NCI-H2171 treated with DMSO at 0.1 percent for 48 hours (cell line): ENCODE measurements at regions not wholly inside any gene's neighbourhood (a gene's known extent, or its start where the extent isn't known, plus 50 kb on each side); places are given as distances from the start of the nearest gene placed in this dataset.
"Not testable (repeated sequence)": the region's sequence is repeated elsewhere in the genome, so short reads cannot be mapped to it uniquely, and the experiment has no call there.

Experiments
- DNase-seq: peaks from one replicate; lab custom pipeline; 2025; lab: John Stamatoyannopoulos, UW

DNA sequence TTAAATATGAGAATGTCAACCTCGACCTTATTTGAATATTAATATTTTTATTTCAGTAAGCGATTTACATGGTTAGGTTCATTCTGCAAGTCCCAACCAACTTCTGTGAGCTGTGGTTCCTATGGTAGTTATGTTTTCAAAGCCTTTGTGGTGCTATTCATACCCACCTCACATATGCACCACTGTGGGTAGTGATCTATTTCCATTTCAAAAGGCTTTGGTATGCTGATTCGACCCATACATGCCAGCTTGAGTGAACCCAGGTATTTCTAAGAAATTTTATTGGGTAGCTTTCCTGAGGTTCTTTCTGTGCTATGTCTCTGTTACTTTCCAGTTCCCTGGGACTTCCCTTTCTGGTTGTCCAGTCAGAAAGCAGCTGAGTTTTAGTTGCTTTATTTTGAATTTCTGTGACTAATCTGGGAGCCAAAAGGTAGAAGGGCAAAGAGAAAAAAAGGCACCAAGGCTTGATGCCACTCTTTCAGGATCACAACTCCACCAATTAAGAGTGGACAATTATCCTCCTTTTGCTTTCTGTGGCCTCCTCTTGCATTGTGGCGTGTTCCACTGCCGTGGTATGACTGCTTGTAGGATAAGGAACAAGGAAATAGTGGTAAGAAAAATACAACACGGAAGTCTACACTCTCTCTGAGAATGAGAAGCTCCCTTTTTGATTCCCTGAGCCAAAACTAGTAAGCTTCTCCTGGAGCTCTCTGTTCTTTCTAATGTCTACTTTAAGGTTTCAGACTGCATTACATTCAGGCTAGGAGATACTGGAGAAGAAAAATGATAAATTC, 729.1 kb downstream of the NOVA1 start:
- DNase-seq: no peak

DNA sequence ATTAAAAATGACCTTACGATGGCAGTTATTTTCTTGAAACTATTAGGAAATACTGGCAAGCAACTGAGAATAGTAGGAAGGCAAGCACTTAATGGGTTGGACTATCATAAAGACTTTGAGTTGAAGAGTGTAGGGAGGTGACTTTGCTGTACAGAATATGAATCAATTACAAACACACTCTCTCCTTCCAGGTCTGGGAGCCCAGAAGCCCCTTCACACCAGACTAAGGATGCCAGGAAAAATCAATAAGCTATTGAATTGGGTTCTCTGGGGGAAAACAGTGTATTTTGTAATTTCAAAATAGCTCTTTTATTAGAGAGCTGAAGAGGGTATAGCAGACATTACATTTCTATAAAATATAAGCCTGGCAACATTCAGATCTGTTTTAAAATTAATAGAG, 736.4 kb downstream of the NOVA1 start:
- no peak for DNase-seq

DNA sequence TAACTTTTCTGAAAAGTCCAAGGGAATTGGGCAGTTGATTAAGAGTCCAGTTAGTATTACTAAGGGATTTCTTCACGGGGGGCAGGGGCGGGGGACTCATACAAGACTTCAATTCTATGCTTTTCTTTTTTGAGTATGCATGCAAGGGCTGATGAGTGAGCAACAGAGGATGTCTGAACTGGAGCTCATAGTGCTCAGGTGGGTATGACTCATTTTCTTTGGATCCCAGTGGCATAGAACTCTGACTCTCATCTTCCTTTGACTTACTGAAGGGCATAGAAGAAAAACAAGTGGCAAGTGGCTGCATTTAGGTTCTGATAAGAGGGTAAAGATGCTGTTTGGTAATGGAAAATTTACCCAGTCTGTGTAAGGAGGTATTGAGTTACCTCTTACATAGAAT, 749.2 kb downstream of the NOVA1 start:
- DNase-seq: no peak

DNA sequence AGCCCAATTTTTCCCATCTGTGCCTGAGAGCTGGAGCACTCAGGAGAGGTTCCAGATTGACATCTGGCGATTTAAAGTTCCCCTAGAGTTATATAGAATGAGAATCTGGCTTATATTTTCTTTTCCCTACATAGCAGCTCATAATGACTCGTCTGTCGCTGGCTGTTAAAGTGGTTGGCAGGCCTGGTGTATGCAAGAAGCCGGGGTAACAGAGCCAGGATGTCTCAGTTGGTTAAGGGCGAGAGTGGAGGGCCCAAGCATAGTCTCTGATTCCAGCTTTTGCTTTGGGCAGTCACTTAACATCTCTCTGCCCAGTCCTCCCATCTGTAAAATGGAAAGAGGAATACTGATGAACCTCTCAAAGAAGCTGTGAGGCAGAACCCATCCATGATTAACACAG, 751.6 kb downstream of the NOVA1 start:
- no peak for DNase-seq

DNA sequence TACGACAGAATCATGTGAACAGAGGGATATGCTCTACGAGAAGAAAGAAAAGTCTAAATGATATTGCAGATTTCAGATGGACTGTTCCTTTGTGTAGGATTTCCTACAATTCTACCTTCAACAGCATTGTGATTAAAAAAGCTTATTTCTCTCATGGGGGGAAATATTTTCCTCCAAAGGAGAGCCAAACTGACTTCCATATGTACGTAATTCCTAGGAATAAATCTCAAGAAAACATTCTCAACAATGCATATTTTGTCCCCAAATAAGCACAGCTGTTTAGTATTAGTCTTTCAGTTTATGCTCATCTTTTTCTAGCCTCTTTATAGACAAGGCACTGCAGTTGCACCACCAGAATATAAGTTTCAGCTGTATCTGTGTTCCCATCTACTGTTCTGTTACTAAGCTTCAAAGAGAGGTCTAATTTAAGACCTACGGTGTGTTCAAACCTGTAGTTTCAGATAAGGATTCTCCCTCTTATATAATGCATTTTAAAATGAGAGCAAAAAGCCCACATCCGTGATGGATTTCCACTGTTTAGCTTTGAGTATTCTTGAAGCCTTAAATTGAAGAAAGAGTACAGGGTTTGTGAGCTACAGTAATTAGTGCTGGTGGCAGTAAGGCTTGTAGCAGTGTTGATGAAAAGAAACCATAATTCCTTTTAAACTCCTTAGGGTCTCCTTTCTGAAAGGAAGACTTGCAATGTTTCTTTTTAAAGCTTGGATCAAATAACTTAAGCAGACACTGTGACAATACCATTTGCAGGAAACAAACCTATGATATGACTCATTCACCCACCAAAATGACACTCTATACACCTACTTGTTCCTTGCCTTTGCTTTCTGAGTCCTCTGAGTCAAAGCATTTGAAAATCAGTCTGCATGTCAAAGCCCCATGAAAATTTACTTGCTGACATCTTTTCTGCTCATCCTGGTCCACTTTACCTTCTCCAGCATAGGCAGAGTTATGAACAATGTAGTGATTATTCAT, 754.1 kb downstream of the NOVA1 start:
- no peak for DNase-seq

DNA sequence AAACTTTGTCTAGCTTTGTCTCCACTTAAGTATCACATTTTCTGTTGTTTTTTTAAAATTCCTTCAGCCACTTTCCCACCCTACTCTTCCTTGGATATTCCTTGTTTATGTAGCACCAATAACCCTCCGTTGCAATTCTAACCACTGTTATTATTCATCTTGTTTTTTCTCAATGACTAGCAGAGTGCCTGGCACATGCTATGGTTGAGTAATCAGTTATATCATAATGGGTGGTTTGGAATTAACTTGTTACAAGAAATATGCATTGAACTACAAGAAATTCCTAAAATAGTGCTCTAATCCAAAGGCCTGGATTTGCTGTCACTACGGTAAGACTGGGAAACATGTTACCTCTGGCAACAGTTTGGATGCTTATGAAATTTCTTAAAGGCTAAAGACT, 756.6 kb downstream of the NOVA1 start:
- DNase-seq: no peak

DNA sequence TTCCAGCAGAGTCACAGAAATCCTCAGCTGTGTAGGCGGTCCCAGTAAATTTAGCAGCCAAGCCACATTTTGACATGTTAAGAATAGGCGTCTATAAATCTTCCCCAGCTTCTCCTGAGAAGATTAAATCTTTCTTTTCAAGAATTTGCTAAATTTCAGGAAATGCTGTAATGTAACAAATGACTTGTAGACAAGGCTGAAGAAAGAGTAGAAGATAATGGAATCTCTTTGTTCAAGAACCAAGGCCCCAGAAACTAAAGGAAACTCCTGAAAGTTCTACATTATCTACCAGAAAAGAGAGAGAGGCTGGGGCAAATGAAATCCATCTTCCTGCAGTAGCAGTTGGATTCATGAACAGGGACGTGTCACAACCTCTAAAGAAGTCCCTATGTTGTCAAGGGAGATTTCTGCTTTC, 760.3 kb downstream of the NOVA1 start:
- no peak for DNase-seq

DNA sequence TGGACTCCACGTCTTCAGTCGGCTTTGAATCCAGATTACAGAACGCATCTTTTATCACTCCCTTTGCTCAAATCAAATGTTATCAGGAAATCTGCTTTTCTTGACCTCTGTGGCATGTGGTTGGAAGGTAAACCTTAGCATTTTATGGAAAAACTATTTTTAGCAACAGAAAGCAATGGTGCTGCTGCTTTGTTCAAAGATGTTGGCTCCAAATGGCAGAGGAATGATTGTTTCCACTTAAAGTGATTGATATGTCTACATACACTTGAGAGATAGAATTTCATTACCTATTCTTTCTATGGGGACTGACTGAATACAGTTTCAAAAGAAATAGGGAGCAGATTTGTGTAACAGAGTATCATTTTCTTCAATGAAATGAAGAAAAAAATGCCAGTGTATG, 761.2 kb downstream of the NOVA1 start:
- no peak for DNase-seq

DNA sequence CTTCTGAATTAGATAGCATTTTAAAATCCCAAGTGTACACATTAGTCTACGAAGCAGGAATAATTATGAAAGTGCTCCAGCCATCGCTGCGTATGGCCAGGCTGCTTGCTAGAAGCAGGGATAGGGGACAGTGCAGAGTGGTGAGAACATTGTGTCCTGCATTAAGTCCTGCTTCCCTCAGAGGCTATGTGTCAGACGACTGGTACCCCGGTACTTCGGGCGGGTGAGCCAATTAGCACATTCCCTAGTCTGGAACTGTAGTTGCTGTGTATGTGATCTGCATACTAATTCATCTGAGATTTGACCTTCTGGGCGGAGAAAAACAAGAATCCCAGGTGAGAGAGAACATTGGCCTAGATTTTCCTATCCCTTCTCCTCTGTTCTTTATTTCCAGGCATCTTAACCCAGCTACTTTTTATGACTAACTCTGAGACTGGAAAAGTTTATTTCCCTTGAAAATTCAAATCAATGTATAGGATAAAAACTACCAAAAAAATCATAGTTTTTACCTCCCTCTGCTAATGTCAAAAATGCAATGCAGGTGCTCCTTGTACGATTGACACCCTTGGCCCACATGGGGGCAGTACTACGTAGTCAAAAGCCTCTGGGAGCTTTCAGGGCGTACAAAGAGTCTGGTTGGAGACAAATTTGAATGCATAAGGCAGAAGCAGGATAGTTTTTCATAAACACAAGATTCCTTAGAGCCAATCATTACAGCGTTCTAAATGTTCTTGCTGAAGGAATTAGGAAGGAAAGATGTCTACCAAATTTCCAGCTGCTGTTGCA, 764.3 kb downstream of the NOVA1 start:
- peak; percentile 25 for DNase-seq

DNA sequence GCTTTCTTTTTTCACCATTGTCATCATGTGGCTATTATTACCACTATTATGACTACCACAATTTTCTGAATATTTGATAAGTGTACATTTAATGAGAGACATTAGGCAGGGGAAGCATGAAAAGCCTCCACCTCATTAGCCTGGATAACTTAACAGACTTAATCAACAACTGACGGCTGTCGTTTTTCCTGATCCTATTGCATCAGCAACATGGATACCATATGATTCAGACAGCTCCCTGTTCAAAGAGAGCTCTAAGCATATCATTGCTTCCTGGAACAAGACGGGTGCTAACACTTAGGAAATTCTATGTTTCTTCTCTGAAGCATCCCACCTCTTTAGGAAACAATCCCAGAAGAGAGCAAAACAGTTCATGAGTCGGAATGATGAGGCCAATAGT, 765.2 kb downstream of the NOVA1 start:
- DNase-seq: no peak

DNA sequence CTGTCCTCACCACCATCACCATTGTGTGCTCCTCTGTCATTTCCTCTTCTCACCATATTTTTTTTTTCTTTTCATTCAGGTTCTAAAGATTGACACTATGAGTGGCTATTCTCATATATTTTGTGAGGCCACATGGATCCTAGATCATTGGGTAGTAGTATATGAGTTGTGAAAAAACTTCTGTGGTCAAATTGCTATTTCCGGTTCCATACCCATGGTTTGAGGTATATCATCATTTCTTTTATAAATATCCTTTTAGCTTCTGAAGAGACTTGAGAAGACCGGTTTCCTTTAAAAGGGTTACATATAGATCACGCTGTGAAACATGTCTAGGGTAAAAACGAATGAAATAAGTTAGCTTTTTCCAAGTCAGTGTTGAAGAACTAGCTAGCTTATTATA, 769.3 kb downstream of the NOVA1 start:
- DNase-seq: no peak

DNA sequence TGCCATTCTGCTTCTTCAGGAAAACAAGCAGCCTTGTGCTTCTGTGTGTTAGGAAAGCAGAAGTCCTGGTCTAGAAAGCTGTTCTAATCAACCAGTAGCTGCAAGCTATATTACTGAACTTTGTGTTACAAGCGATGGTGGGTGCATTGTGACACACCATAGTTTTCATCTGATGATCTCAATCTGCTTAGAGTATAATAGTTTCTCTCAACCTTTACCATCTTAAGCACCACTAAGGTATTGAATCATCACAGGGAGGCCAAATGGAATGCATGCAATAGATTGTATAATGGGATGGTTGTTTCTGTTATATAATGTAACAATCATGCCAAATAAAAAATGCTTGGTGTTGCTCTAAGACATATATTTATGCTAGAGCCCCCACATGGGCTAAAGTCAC, 771.7 kb downstream of the NOVA1 start:
- no peak for DNase-seq

DNA sequence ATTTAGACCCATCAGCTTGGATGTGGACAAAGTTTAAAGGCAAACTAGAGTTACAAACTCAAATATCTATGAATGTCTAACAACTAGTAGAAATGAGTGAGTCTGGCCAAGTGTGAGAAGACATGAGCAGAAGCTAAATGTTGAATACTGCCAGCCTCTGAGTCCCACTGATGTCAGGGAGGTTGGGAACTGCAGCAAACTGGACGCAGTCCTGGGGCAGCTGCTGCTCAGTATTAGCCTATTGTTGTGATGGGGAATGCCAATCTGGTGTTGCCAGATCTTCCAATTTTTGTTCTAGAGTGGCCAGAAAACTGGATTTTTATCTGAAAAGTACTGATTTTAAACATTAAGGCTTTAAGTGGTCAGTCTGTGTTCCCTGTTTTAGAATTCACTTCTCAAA, 770.4 kb upstream of the STXBP6 start:
- DNase-seq: no peak

DNA sequence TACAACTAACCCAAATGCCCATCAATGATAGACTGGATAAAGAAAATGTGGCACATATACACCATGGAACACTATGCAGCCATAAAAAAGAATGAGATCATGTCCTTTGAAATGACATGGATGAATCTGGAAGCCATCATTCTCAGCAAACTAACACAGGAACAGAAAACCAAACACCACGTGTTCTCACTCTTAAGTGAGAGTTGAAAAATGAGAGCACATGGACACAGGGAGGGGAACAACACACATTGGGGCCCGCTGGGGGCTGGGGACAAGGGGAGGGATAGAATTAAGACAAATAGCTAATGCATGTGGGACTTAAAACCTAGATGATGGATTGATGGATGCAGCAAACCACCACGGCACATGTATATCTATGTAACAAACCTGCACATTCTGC, 764.7 kb upstream of the STXBP6 start:
- DNase-seq: not testable (repeated sequence)

DNA sequence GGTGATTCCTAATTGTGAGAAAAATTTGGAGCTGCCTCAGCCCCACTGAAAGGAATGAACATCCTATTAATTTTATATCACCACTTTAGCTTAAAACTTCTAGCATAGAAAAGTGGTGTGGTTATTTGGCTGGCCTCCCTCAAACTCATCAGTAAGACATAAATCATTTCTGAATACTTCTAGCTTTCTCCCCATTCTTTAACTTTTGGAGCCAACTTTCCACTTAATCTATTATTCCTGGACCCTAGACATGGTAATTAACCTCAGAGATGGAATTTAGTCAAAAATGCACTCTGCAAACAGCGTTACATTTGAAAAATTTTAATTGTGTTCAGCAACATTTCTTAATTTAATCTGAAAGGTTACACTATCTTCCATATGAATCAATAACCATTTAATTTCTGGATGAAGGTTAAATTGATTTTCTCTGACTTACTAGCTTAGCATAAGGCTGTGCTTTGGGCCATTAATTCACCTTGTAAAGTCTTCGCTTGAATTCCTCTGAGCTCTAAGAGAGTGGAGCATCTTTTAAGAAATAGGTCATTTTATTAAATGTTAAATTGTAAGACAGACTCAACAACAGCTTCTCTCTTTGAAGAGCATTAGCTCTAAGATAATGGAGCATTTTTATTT, 753.6 kb upstream of the STXBP6 start:
- no peak for DNase-seq

DNA sequence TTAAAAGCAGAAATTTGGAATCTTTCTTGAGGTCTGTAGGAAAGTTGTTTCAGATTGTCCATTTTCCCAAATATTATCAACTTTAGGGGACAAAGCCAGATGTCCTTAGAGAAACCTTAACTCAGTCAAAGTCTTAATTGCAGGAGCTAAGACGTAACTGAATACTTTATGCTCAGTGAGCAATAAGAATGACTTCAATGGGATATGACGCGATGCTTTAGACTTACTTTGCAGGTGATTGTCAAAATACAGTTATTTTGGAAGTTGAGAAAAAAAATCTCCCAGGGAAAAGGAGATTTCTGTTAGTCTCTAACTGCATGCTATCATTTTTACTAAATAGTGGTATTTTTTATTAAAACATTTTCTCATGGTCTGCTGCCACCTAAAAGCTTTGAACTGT, 750.9 kb upstream of the STXBP6 start:
- no peak for DNase-seq

DNA sequence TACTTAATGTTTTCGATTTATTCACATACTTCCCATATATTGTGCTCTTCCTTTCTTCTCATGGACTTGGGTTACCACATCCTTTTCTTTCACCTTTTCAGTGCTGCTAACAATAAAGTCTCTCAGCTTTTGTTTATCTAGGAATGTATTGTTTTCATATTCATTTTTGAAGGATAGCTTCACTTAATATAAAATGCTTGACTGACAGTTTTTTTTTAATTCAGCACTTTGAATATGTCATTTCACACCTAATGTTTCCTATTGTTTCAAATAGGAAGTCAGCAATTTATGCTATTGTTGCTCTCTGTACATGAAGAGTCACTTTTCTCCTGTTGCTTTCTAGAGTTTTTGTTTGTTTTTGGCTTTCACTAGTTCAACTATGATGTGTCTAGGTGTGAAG, 738.3 kb upstream of the STXBP6 start:
- DNase-seq: no peak

DNA sequence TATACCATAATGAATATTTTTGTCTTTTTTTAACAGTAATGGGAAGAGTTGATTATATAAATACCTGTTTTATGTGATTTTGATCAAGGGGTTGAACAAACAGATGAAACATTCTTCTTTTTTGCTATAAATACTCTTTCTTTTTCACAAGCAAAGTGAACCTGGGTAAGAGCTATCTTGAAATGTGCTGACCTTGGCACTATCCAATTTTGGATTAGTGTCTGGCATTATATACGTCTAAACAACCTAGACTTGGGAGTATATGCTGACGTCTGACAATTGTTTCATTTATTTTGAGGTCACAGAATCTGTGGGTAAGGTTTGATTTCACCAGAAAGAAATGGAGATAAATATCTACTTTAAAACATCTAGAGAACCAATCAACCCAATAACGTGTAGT, 716.0 kb upstream of the STXBP6 start:
- no peak for DNase-seq

DNA sequence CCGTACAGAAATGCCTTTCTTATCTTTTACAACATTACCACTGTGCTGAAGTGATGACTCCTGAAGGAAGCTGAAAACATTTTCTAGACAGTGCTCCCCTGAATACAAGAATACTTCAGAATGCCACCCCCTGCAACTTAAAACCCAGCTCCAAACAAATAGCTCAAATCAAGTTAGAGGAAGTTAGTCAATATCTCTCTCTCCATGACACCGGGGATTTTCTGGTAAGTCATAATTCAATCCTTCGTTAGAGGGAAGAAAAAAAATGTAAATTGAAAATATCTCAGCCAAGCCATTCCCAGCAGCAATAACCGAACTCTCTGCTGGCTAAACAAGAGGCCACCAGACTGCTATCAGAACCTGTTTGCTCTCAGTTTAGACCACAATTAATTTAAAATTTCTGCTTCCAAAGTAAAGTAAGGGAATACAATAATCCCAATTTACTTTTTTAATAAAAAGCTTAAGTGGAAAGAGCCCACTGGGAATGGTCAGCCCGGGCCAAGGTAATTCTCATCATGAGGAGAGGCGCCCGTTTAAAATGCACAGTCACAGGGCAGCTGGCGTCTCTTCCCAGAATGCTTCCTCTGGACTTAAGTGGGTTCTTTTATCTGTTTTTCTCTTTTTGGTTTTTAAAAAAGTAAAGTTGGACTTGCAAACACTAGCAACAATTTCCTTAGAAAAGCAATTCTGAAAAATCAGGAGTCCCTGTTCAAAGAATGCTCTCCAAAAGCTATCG, 710.1 kb upstream of the STXBP6 start:
- no peak for DNase-seq

DNA sequence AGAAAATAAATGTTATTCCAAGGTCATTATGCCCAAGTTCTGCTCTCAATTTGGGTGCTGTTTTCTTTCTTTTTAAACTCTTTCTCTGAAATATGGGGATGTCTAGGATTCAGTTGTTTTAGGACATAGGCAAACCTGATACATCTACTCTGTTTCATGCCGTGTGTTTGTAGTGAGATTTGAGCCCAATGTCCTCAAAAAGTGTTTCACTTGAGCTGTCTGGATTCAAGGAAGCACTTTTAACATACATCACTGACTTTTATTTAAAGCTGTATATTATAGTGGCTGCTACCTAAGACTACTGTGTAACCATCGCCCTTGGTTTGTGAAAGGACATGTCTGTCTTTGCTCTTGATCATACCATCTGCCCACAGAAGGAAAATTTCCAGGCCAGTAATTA, 709.3 kb upstream of the STXBP6 start:
- no peak for DNase-seq

DNA sequence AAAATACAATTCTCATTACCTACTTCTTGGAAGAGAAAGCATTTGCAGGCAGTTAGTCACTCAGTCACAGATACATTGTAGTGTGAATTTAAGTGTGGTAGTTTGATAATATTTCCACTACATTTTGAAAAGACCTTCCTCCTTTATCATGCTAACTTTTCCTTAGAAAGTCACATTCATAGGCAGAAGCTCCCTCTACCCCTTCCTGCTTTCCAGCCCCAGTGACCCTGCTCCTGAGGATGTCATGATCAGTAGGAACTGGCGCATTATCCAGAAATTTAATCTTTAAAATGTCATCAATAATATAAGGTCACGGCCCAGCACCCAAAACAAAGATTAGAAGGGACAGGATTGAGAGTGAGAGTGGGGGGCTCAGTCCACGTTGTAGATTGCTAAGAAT, 707.4 kb upstream of the STXBP6 start:
- no peak for DNase-seq
